ENCODE measurements at regions not wholly inside any gene's neighbourhood (a gene's known extent, or its start where the extent isn't known, plus 50 kb on each side); places are given as distances from the start of the nearest gene placed in this dataset.

- peaks cover 0 to 11% of the 10 kb centered on the region in 2 donors for H3K4me1 ChIP-seq
- H3K4me3 ChIP-seq (replicated peaks in 1 of 3): no peak overlapping the region
- no peak overlapping the region for H3K27ac ChIP-seq
- DNase-seq: no peak
- H3K36me3 ChIP-seq: peaks cover 7 to 16% of the 10 kb centered on the region in 2 donors
- WGBS, 2 donors: 61 to 73% methylated on average over 8 to 17 of the region's 17 CpGs
- H3K27me3 ChIP-seq: no peaks in the 10 kb centered on the region
- no peaks in the 10 kb centered on the region for H3K9me3 ChIP-seq
- intact Hi-C loops (cut with DNase I): no loop called here
- TF ChIP-seq POLR2A (IDR thresholded peaks at IDR 0.05) (no peak), CTCF (IDR thresholded peaks at IDR 0.05) (no peak)
Measured at GRCh38 chr12:124404162-124404784, 109.4 kb downstream of the RFLNA start.

GRCh38 chr12:124403273-124403672, 108.4 kb downstream of the RFLNA start:
- intact Hi-C loops (cut with DNase I): no loop called here
- H3K4me3 ChIP-seq (replicated peaks in 1 of 3): no peak overlapping the region
- no peak for DNase-seq
- H3K4me1 ChIP-seq: peaks cover 0 to 11% of the 10 kb centered on the region in 2 donors
- TF ChIP-seq CTCF (IDR thresholded peaks at IDR 0.05) (no peak), POLR2A (IDR thresholded peaks at IDR 0.05) (no peak)
- 81% methylated on average over 8 to 9 of the region's 9 CpGs for WGBS, 2 donors
- no peaks in the 10 kb centered on the region for H3K9me3 ChIP-seq
- no peak overlapping the region for H3K27ac ChIP-seq
- no peaks in the 10 kb centered on the region for H3K27me3 ChIP-seq
- H3K36me3 ChIP-seq: peaks cover 4 to 16% of the 10 kb centered on the region in 2 donors

- TF ChIP-seq CTCF (IDR thresholded peaks at IDR 0.05) (no peak), POLR2A (IDR thresholded peaks at IDR 0.05) (no peak)
- H3K27ac ChIP-seq: no peak overlapping the region
- 77 to 78% methylated on average over 23 of the region's 23 CpGs for WGBS, 2 donors
- peaks cover 4 to 23% of the 10 kb centered on the region in 2 donors for H3K36me3 ChIP-seq
- intact Hi-C loops (cut with DNase I): no loop called here
- no peak overlapping the region for H3K4me3 ChIP-seq (replicated peaks in 1 of 3)
- no peaks in the 10 kb centered on the region for H3K27me3 ChIP-seq
- DNase-seq: no peak
- H3K9me3 ChIP-seq: no peaks in the 10 kb centered on the region
- peaks cover 0 to 11% of the 10 kb centered on the region in 2 donors for H3K4me1 ChIP-seq
Measured at GRCh38 chr12:124402248-124403066, 107.6 kb downstream of the RFLNA start.

- no peak for DNase-seq
- peaks cover 8 to 25% of the 10 kb centered on the region in 2 donors for H3K36me3 ChIP-seq
- intact Hi-C loops (cut with DNase I): no loop called here
- H3K4me3 ChIP-seq (replicated peaks in 1 of 3): no peak overlapping the region
- no peaks in the 10 kb centered on the region for H3K9me3 ChIP-seq
- no peaks in the 10 kb centered on the region for H3K27me3 ChIP-seq
- TF ChIP-seq POLR2A (IDR thresholded peaks at IDR 0.05): no peak
- no peak for TF ChIP-seq CTCF (IDR thresholded peaks at IDR 0.05)
- H3K4me1 ChIP-seq: peaks cover 0 to 11% of the 10 kb centered on the region in 2 donors
- WGBS, 2 donors: 78 to 80% methylated on average over 11 to 15 of the region's 15 CpGs
- no peak overlapping the region for H3K27ac ChIP-seq
Measured at GRCh38 chr12:124401704-124402221, 106.9 kb downstream of the RFLNA start.

- TF ChIP-seq POLR2A (IDR thresholded peaks at IDR 0.05) (no peak), CTCF (IDR thresholded peaks at IDR 0.05) (no peak)
- Histone ChIP-seq H3K4me1 (peaks cover 0 to 11% of the 10 kb centered on the region in 2 donors), H3K27me3 (no peaks in the 10 kb centered on the region)
Measured at GRCh38 chr12:124400124-124400523, 105.2 kb downstream of the RFLNA start.

More at GRCh38 chr12:124400124-124400523, 105.2 kb downstream of the RFLNA start:
- no peak overlapping the region for H3K27ac ChIP-seq
- no peak overlapping the region for H3K4me3 ChIP-seq (replicated peaks in 1 of 3)
- WGBS, 2 donors: 95 to 98% methylated on average over 10 of the region's 10 CpGs
- intact Hi-C loops (cut with DNase I): no loop called here
- H3K9me3 ChIP-seq: no peaks in the 10 kb centered on the region
- no peak for DNase-seq
- H3K36me3 ChIP-seq: peaks cover 8 to 25% of the 10 kb centered on the region in 2 donors

Measured in thyroid gland (tissue), 4 donors.